ENCODE measurements at regions not wholly inside any gene's neighbourhood (a gene's known extent, or its start where the extent isn't known, plus 50 kb on each side); places are given as distances from the start of the nearest gene placed in this dataset.

GRCh38 chr1:61013946-61014667 is 68.3 kb upstream of the NFIA start:
- H3K56ac ChIP-seq (ENCODE audit: insufficient read length, low read depth, low read length) = no peak overlapping the region
- no peak overlapping the region for H3K14ac ChIP-seq (ENCODE audit: insufficient read depth, low read length)
- H3K9ac ChIP-seq (ENCODE audit: extremely low read depth, insufficient read length, low read length) = no peak overlapping the region
- no peak overlapping the region for H2BK12ac ChIP-seq (ENCODE audit: insufficient read length, low read depth, low read length)
- no peak overlapping the region for H2BK5ac ChIP-seq (ENCODE audit: insufficient read length, low read length)
- no peak overlapping the region for H3K27ac ChIP-seq (ENCODE audit: insufficient read length, low read depth, low read length)
- H2AK5ac ChIP-seq (ENCODE audit: insufficient read length, low read length) = no peak overlapping the region
- H3K23me2 ChIP-seq (ENCODE audit: insufficient read length, low read depth, low read length, poor library complexity, severe bottlenecking) = no peaks in the 10 kb centered on the region
- no peak for DNase-seq
- no peak overlapping the region for H4K5ac ChIP-seq (ENCODE audit: insufficient read length, low read depth, low read length)
- H3K9me3 ChIP-seq (ENCODE audit: control insufficient read depth, low read depth, low read length) = no peaks in the 10 kb centered on the region
- no peak overlapping the region for H3K27ac Mint-ChIP-seq
- H3K4me1 ChIP-seq (ENCODE audit: insufficient read depth, low read length) = peaks cover 4% of the 10 kb centered on the region; the same call in 1 of the 2 replicates
- H4K20me1 ChIP-seq (ENCODE audit: control insufficient read depth, insufficient read depth, insufficient read length) = no peaks in the 10 kb centered on the region
- peaks cover 3% of the 10 kb centered on the region for H3K27me3 Mint-ChIP-seq (ENCODE audit: low read depth)
- H2BK20ac ChIP-seq (ENCODE audit: low read depth, low read length, poor library complexity, severe bottlenecking) = no peak overlapping the region
- no peaks in the 10 kb centered on the region for H3K79me1 ChIP-seq (ENCODE audit: insufficient read depth, low read depth, low read length, poor library complexity, severe bottlenecking)
- no peak overlapping the region for H3T11ph ChIP-seq (ENCODE audit: low read length)
- H3K9me3 Mint-ChIP-seq = no peaks in the 10 kb centered on the region
- no peak overlapping the region for H2BK15ac ChIP-seq (ENCODE audit: low read depth, low read length)
- H3K4me1 Mint-ChIP-seq = peaks cover 10 to 19% of the 10 kb centered on the region in 2 experiments
- TF ChIP-seq CTCF (conservative IDR thresholded peaks at IDR 0.05) = no peak
- H3K27me3 ChIP-seq (ENCODE audit: insufficient read depth, low read length) = no peaks in the 10 kb centered on the region
- no peak overlapping the region for H3K4ac ChIP-seq (ENCODE audit: low read depth, low read length)
- H4K8ac ChIP-seq (replicated peaks; ENCODE audit: insufficient read length, low read depth, low read length) = no peak overlapping the region
- WGBS (ENCODE audit: extremely low coverage, insufficient read length, low lambda C conversion rate) = no CpG with 5 or more reads among the region's 4 CpGs
- H3K36me3 Mint-ChIP-seq (ENCODE audit: insufficient read depth in 1 of 3, low read depth in 3 of 3) = no peaks in the 10 kb centered on the region
- H3K4me3 Mint-ChIP-seq = no peak overlapping the region
- H2AFZ ChIP-seq (ENCODE audit: low read length) = no peak overlapping the region
- no peak overlapping the region for H2BK120ac ChIP-seq (ENCODE audit: low read depth, low read length, poor library complexity, severe bottlenecking)
- H3K23ac ChIP-seq (ENCODE audit: insufficient read length, low read depth, low read length) = no peak overlapping the region
- no peaks in the 10 kb centered on the region for H3K79me2 ChIP-seq (ENCODE audit: insufficient read depth, low read length)
- no peak overlapping the region for H3K18ac ChIP-seq (ENCODE audit: insufficient read length, low read depth, low read length)
- no peak overlapping the region for H4K91ac ChIP-seq (ENCODE audit: insufficient read length, low read depth, low read length)
- no peak overlapping the region for H3K4me2 ChIP-seq (ENCODE audit: insufficient read depth, insufficient read length, low read length)
